A673 (cell line): ENCODE measurements at regions not wholly inside any gene's neighbourhood (a gene's known extent, or its start where the extent isn't known, plus 50 kb on each side); places are given as distances from the start of the nearest gene placed in this dataset.

Experiments
- CTCF ChIP-seq: fragments of 300-800, 200-600 bp; sonication (generic); conservative IDR thresholded peaks from 2 replicates; pipeline ENCODE4 v1.5.1; 2017; ENCODE audit warnings: low read depth, mild to moderate bottlenecking, antibody characterized with exemption, low read length, moderate library complexity, mixed read lengths
- EZH2 ChIP-seq: fragments of 200-600 bp; sonication (generic); IDR thresholded peaks from 2 replicates; pipeline ENCODE4 v1.6.1; 2017; ENCODE audit warnings: borderline replicate concordance, low read depth, mild to moderate bottlenecking, mixed read lengths, antibody characterized with exemption, low read length; ENCODE audit not compliant: poor library complexity, severe bottlenecking

GRCh38 chr4:156073976-156074375, 120.3 kb upstream of the CTSO start:
- no peak for TF ChIP-seq CTCF
- TF ChIP-seq EZH2: no peak
